ENCODE measurements at regions not wholly inside any gene's neighbourhood (a gene's known extent, or its start where the extent isn't known, plus 50 kb on each side); places are given as distances from the start of the nearest gene placed in this dataset.
A peak's percentile ranks its signal among the peaks of the same experiment; 100 is the strongest.

- 33 to 61% (median 35%) methylated on average over 1 of the region's 1 CpG for WGBS, 3 donors
- Histone ChIP-seq H3K27me3 (ENCODE audit: control insufficient read depth in 3 of 3, insufficient read depth in 3 of 3, low read length in 3 of 3) (no peaks in the 10 kb centered on the region), H3K9me3 (ENCODE audit: control insufficient read depth in 2 of 2, insufficient read depth in 1 of 2, low read depth in 1 of 2, low read length in 1 of 2) (peaks cover 0 to 8% of the 10 kb centered on the region in 2 donors), H3K4me3 (ENCODE audit: low read depth in 1 of 3, low read length in 3 of 3) (no peak overlapping the region), H3K36me3 (ENCODE audit: control insufficient read depth in 3 of 3, insufficient read depth in 2 of 3, low read depth in 1 of 3, low read length in 3 of 3) (no peaks in the 10 kb centered on the region), H3K4me1 (ENCODE audit: control insufficient read depth in 3 of 3, insufficient read depth in 2 of 3, low read depth in 1 of 3, low read length in 2 of 3) (peaks cover 0 to 15% (median 0%) of the 10 kb centered on the region in 3 donors), H3K27ac (ENCODE audit: low read depth in 1 of 3, low read length in 2 of 3) (peak overlapping the region in 1 of 3 donors; percentile 79)
- DNase-seq (no peak), FAIRE-seq (no peak)
These were observed 305.6 kb upstream of the TGFBR2 start for GRCh38 chr3:30300809-30301208.

GRCh38 chr3:30302027-30302426 is 304.4 kb upstream of the TGFBR2 start:
- Histone ChIP-seq H3K4me1 (ENCODE audit: control insufficient read depth in 3 of 3, insufficient read depth in 2 of 3, low read depth in 1 of 3, low read length in 2 of 3) (peaks cover 0 to 16% (median 0%) of the 10 kb centered on the region in 3 donors), H3K4me3 (ENCODE audit: low read depth in 1 of 3, low read length in 3 of 3) (no peak overlapping the region), H3K27ac (ENCODE audit: low read depth in 1 of 3, low read length in 2 of 3) (peak overlapping the region in 1 of 3 donors; percentile 30), H3K36me3 (ENCODE audit: control insufficient read depth in 3 of 3, insufficient read depth in 2 of 3, low read depth in 1 of 3, low read length in 3 of 3) (no peaks in the 10 kb centered on the region), H3K9me3 (ENCODE audit: control insufficient read depth in 2 of 2, insufficient read depth in 1 of 2, low read depth in 1 of 2, low read length in 1 of 2) (peaks cover 0 to 15% of the 10 kb centered on the region in 2 donors), H3K27me3 (ENCODE audit: control insufficient read depth in 3 of 3, insufficient read depth in 3 of 3, low read length in 3 of 3) (no peaks in the 10 kb centered on the region)
- 63 to 72% (median 65%) methylated on average over 5 of the region's 5 CpGs for WGBS, 3 donors
- FAIRE-seq (no peak), DNase-seq (peak in 1 of 2 donors; percentile 69)

- Histone ChIP-seq H3K27me3 (ENCODE audit: control insufficient read depth in 3 of 3, insufficient read depth in 3 of 3, low read length in 3 of 3) (no peaks in the 10 kb centered on the region), H3K27ac (ENCODE audit: low read depth in 1 of 3, low read length in 2 of 3) (no peak overlapping the region), H3K9me3 (ENCODE audit: control insufficient read depth in 2 of 2, insufficient read depth in 1 of 2, low read depth in 1 of 2, low read length in 1 of 2) (peaks cover 0 to 15% of the 10 kb centered on the region in 2 donors), H3K4me1 (ENCODE audit: control insufficient read depth in 3 of 3, insufficient read depth in 2 of 3, low read depth in 1 of 3, low read length in 2 of 3) (peaks cover 0 to 23% (median 0%) of the 10 kb centered on the region in 3 donors), H3K36me3 (ENCODE audit: control insufficient read depth in 3 of 3, insufficient read depth in 2 of 3, low read depth in 1 of 3, low read length in 3 of 3) (no peaks in the 10 kb centered on the region), H3K4me3 (ENCODE audit: low read depth in 1 of 3, low read length in 3 of 3) (no peak overlapping the region)
- DNase-seq (no peak), FAIRE-seq (no peak)
- WGBS, 3 donors, result 95 to 96% (median 95%) methylated on average over 2 of the region's 2 CpGs
These were observed 302.6 kb upstream of the TGFBR2 start for GRCh38 chr3:30303770-30304169.

GRCh38 chr3:30305021-30305420 is 301.4 kb upstream of the TGFBR2 start:
- no peak overlapping the region for H3K4me3 ChIP-seq (ENCODE audit: low read depth in 1 of 3, low read length in 3 of 3)
- H3K27me3 ChIP-seq (ENCODE audit: control insufficient read depth in 3 of 3, insufficient read depth in 3 of 3, low read length in 3 of 3), result no peaks in the 10 kb centered on the region
- H3K9me3 ChIP-seq (ENCODE audit: control insufficient read depth in 2 of 2, insufficient read depth in 1 of 2, low read depth in 1 of 2, low read length in 1 of 2), result peaks cover 0 to 15% of the 10 kb centered on the region in 2 donors
- H3K36me3 ChIP-seq (ENCODE audit: control insufficient read depth in 3 of 3, insufficient read depth in 2 of 3, low read depth in 1 of 3, low read length in 3 of 3), result no peaks in the 10 kb centered on the region
- FAIRE-seq (no peak), DNase-seq (no peak)
- 87 to 94% (median 88%) methylated on average over 3 of the region's 3 CpGs for WGBS, 3 donors
- no peak overlapping the region for H3K27ac ChIP-seq (ENCODE audit: low read depth in 1 of 3, low read length in 2 of 3)
- peaks cover 0 to 25% (median 0%) of the 10 kb centered on the region in 3 donors for H3K4me1 ChIP-seq (ENCODE audit: control insufficient read depth in 3 of 3, insufficient read depth in 2 of 3, low read depth in 1 of 3, low read length in 2 of 3)

GRCh38 chr3:30306896-30307295 is 299.5 kb upstream of the TGFBR2 start:
- Histone ChIP-seq H3K4me1 (ENCODE audit: control insufficient read depth in 3 of 3, insufficient read depth in 2 of 3, low read depth in 1 of 3, low read length in 2 of 3) (peaks cover 0 to 19% (median 0%) of the 10 kb centered on the region in 3 donors), H3K9me3 (ENCODE audit: control insufficient read depth in 2 of 2, insufficient read depth in 1 of 2, low read depth in 1 of 2, low read length in 1 of 2) (peaks cover 0 to 15% of the 10 kb centered on the region in 2 donors), H3K27ac (ENCODE audit: low read depth in 1 of 3, low read length in 2 of 3) (peak overlapping the region in 1 of 3 donors; percentile 45), H3K27me3 (ENCODE audit: control insufficient read depth in 3 of 3, insufficient read depth in 3 of 3, low read length in 3 of 3) (no peaks in the 10 kb centered on the region), H3K4me3 (ENCODE audit: low read depth in 1 of 3, low read length in 3 of 3) (no peak overlapping the region), H3K36me3 (ENCODE audit: control insufficient read depth in 3 of 3, insufficient read depth in 2 of 3, low read depth in 1 of 3, low read length in 3 of 3) (no peaks in the 10 kb centered on the region)
- DNase-seq (no peak), FAIRE-seq (no peak)
- WGBS, 3 donors, result 94 to 96% (median 95%) methylated on average over 3 of the region's 3 CpGs

GRCh38 chr3:30307372-30307950 is 298.9 kb upstream of the TGFBR2 start:
- peak in 1 of 2 donors; percentile 59 for DNase-seq
- FAIRE-seq, result no peak
- Histone ChIP-seq H3K4me3 (ENCODE audit: low read depth in 1 of 3, low read length in 3 of 3) (no peak overlapping the region), H3K27me3 (ENCODE audit: control insufficient read depth in 3 of 3, insufficient read depth in 3 of 3, low read length in 3 of 3) (no peaks in the 10 kb centered on the region), H3K4me1 (ENCODE audit: control insufficient read depth in 3 of 3, insufficient read depth in 2 of 3, low read depth in 1 of 3, low read length in 2 of 3) (peaks cover 0 to 16% (median 0%) of the 10 kb centered on the region in 3 donors), H3K9me3 (ENCODE audit: control insufficient read depth in 2 of 2, insufficient read depth in 1 of 2, low read depth in 1 of 2, low read length in 1 of 2) (peaks cover 0 to 15% of the 10 kb centered on the region in 2 donors), H3K27ac (ENCODE audit: low read depth in 1 of 3, low read length in 2 of 3) (peak overlapping the region in 1 of 3 donors; percentile 45), H3K36me3 (ENCODE audit: control insufficient read depth in 3 of 3, insufficient read depth in 2 of 3, low read depth in 1 of 3, low read length in 3 of 3) (no peaks in the 10 kb centered on the region)

- no peak overlapping the region for H3K4me3 ChIP-seq (ENCODE audit: low read depth in 1 of 3, low read length in 3 of 3)
- WGBS, 3 donors, result 52 to 63% (median 59%) methylated on average over 1 of the region's 1 CpG
- H3K9me3 ChIP-seq (ENCODE audit: control insufficient read depth in 2 of 2, insufficient read depth in 1 of 2, low read depth in 1 of 2, low read length in 1 of 2), result peaks cover 0 to 15% of the 10 kb centered on the region in 2 donors
- no peaks in the 10 kb centered on the region for H3K27me3 ChIP-seq (ENCODE audit: control insufficient read depth in 3 of 3, insufficient read depth in 3 of 3, low read length in 3 of 3)
- FAIRE-seq (no peak), DNase-seq (peak; percentile 22 to 71)
- peak overlapping the region in 1 of 3 donors; percentile 67 for H3K27ac ChIP-seq (ENCODE audit: low read depth in 1 of 3, low read length in 2 of 3)
- no peaks in the 10 kb centered on the region for H3K36me3 ChIP-seq (ENCODE audit: control insufficient read depth in 3 of 3, insufficient read depth in 2 of 3, low read depth in 1 of 3, low read length in 3 of 3)
- H3K4me1 ChIP-seq (ENCODE audit: control insufficient read depth in 3 of 3, insufficient read depth in 2 of 3, low read depth in 1 of 3, low read length in 2 of 3), result peaks cover 0 to 16% (median 0%) of the 10 kb centered on the region in 3 donors
These were observed 298.3 kb upstream of the TGFBR2 start for GRCh38 chr3:30308131-30308530.

GRCh38 chr3:30309961-30310954 is 296.1 kb upstream of the TGFBR2 start:
- FAIRE-seq, result no peak
- peak in 1 of 2 donors; percentile 41 for DNase-seq
- Histone ChIP-seq H3K4me1 (ENCODE audit: control insufficient read depth in 3 of 3, insufficient read depth in 2 of 3, low read depth in 1 of 3, low read length in 2 of 3) (peaks cover 0 to 16% (median 0%) of the 10 kb centered on the region in 3 donors), H3K36me3 (ENCODE audit: control insufficient read depth in 3 of 3, insufficient read depth in 2 of 3, low read depth in 1 of 3, low read length in 3 of 3) (no peaks in the 10 kb centered on the region), H3K27me3 (ENCODE audit: control insufficient read depth in 3 of 3, insufficient read depth in 3 of 3, low read length in 3 of 3) (no peaks in the 10 kb centered on the region), H3K9me3 (ENCODE audit: control insufficient read depth in 2 of 2, insufficient read depth in 1 of 2, low read depth in 1 of 2, low read length in 1 of 2) (peaks cover 0 to 7% of the 10 kb centered on the region in 2 donors), H3K4me3 (ENCODE audit: low read depth in 1 of 3, low read length in 3 of 3) (no peak overlapping the region), H3K27ac (ENCODE audit: low read depth in 1 of 3, low read length in 2 of 3) (peak overlapping the region in 1 of 3 donors; percentile 44)
- 89 to 93% (median 90%) methylated on average over 2 of the region's 2 CpGs for WGBS, 3 donors

Measured in small intestine (tissue), 7 donors.